ENCODE measurements at regions not wholly inside any gene's neighbourhood (a gene's known extent, or its start where the extent isn't known, plus 50 kb on each side); places are given as distances from the start of the nearest gene placed in this dataset.

DNA sequence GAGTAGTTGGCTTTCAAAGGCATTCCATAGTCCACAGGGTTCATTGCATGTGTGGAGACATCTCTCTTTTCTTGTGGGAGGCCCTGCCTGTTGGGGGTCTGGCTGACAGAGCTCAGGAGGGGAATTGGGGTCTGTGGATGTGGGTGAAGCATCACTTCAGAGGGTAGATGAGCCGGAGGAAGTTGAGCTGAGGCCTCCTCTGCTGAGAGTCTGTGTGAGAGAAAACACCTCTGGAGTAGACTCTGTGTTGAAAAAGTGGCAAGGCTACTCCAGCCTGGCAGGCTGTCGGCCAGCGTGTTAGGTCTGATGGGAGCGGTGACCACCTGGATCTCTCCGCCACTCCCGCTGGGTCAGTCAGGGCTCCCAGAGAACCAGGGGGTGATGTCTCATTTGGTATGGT is 358.0 kb upstream of the MGMT start:
- TF ChIP-seq, protein P1, sequence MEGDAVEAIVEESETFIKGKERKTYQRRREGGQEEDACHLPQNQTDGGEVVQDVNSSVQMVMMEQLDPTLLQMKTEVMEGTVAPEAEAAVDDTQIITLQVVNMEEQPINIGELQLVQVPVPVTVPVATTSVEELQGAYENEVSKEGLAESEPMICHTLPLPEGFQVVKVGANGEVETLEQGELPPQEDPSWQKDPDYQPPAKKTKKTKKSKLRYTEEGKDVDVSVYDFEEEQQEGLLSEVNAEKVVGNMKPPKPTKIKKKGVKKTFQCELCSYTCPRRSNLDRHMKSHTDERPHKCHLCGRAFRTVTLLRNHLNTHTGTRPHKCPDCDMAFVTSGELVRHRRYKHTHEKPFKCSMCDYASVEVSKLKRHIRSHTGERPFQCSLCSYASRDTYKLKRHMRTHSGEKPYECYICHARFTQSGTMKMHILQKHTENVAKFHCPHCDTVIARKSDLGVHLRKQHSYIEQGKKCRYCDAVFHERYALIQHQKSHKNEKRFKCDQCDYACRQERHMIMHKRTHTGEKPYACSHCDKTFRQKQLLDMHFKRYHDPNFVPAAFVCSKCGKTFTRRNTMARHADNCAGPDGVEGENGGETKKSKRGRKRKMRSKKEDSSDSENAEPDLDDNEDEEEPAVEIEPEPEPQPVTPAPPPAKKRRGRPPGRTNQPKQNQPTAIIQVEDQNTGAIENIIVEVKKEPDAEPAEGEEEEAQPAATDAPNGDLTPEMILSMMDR (IDR thresholded peaks at IDR 0.05 in 2 of 3, conservative IDR thresholded peaks at IDR 0.05 in 1 of 3; ENCODE audit: borderline replicate concordance in 1 of 3, insufficient read depth in 1 of 3, low read depth in 2 of 3, low read length in 2 of 3) = no peak
- TF ChIP-seq EZH2 (IDR thresholded peaks at IDR 0.05) = no peak
- no peak for TF ChIP-seq EGR1 (IDR thresholded peaks at IDR 0.05; ENCODE audit: low read depth)
- TF ChIP-seq TCF7L2 (IDR thresholded peaks at IDR 0.05; ENCODE audit: borderline replicate concordance, extremely low read depth, insufficient read depth, insufficient read length) = no peak
- no peak for TF ChIP-seq YY1 (IDR thresholded peaks at IDR 0.05; ENCODE audit: extremely low read depth, insufficient replicate concordance, low read depth, low read length)
- no peak for TF ChIP-seq POLR2A (IDR thresholded peaks at IDR 0.05; ENCODE audit: borderline replicate concordance, extremely low read depth, insufficient read depth, insufficient read length)
